Testis (tissue), 2 donors: ENCODE measurements at regions not wholly inside any gene's neighbourhood (a gene's known extent, or its start where the extent isn't known, plus 50 kb on each side); places are given as distances from the start of the nearest gene placed in this dataset.

ENCODE experiments used
- POLR2A ChIP-seq: fragments of 450-650 bp; IDR thresholded peaks from one replicate; pipeline ENCODE4 v1.6.1; 2017; ENCODE audit warnings: antibody characterized with exemption, mild to moderate bottlenecking, moderate library complexity
- TF ChIP-seq, protein P1 (sequence below), 3 experiments: fragments of 450-650 bp in 2 of 3; fragments of 200-600 bp in 1 of 3; sonication (generic) in 1 of 3; IDR thresholded peaks; one replicate each; pipeline ENCODE4 v1.5.1; 2016 to 2019; ENCODE audit warnings: antibody characterized with exemption in 3 of 3, mild to moderate bottlenecking in 2 of 3, moderate library complexity in 1 of 3

DNA sequence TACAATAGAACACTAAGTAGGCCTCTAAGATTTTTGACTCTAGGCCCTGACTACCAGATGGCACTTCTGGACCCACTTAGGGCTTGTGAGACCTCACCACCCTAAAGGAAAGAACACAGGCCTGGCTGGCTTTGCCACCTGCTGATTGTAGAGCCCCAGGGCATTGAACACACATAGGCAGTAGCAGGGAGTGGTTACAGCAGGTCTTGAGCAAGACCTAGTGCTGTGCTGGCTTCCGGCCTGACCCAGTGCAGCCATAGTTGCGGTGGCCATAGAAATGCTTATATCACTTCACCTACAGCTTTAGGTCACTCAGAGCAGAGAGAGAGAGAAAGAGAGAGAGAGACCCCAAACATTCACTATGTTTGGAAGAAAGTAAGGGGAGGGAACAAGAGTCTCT lies 223.2 kb downstream of the LRATD1 start:
- TF ChIP-seq, protein P1, sequence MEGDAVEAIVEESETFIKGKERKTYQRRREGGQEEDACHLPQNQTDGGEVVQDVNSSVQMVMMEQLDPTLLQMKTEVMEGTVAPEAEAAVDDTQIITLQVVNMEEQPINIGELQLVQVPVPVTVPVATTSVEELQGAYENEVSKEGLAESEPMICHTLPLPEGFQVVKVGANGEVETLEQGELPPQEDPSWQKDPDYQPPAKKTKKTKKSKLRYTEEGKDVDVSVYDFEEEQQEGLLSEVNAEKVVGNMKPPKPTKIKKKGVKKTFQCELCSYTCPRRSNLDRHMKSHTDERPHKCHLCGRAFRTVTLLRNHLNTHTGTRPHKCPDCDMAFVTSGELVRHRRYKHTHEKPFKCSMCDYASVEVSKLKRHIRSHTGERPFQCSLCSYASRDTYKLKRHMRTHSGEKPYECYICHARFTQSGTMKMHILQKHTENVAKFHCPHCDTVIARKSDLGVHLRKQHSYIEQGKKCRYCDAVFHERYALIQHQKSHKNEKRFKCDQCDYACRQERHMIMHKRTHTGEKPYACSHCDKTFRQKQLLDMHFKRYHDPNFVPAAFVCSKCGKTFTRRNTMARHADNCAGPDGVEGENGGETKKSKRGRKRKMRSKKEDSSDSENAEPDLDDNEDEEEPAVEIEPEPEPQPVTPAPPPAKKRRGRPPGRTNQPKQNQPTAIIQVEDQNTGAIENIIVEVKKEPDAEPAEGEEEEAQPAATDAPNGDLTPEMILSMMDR (IDR thresholded peaks at IDR 0.05) = no peak
- TF ChIP-seq POLR2A = no peak
